ENCODE measurements at regions not wholly inside any gene's neighbourhood (a gene's known extent, or its start where the extent isn't known, plus 50 kb on each side); places are given as distances from the start of the nearest gene placed in this dataset.

GRCh38 chr3:117880638-117881037 is 1154.0 kb downstream of the IGSF11 start:
- Mint-ChIP-seq H3K27ac (no peak overlapping the region), H3K4me3 (no peak overlapping the region), H3K9me3 (no peaks in the 10 kb centered on the region), H3K27me3 (ENCODE audit: insufficient read depth) (peaks cover 6% of the 10 kb centered on the region), H3K4me1 (peaks cover 21% of the 10 kb centered on the region), H3K36me3 (ENCODE audit: low read depth) (no peaks in the 10 kb centered on the region)
- Histone ChIP-seq H3K4me1 (ENCODE audit: control insufficient read depth, insufficient read depth, low read length) (peaks cover 3% of the 10 kb centered on the region), H3K9me3 (ENCODE audit: control insufficient read depth, low read length) (peaks cover 4% of the 10 kb centered on the region), H3K36me3 (ENCODE audit: control insufficient read depth, insufficient read depth, low read length) (no peaks in the 10 kb centered on the region), H3K9ac (ENCODE audit: extremely low read depth, low read length, poor library complexity, severe bottlenecking) (no peak overlapping the region), H3K27me3 (ENCODE audit: control insufficient read depth, insufficient read depth, low read length, poor library complexity, severe bottlenecking) (peaks cover 9% of the 10 kb centered on the region), H3K4me3 (ENCODE audit: low read length) (no peak overlapping the region), H3K27ac (ENCODE audit: low read depth, low read length) (no peak overlapping the region)
- TF ChIP-seq CTCF (conservative IDR thresholded peaks at IDR 0.05): no peak
- DNase-seq: no peak
- WGBS, 2 experiments (ENCODE audit: insufficient coverage in 1 of 2, insufficient read length in 1 of 2): 91 to 100% methylated on average over 2 of the region's 2 CpGs

- H3K27ac ChIP-seq (ENCODE audit: low read depth, low read length): no peak overlapping the region
- no peaks in the 10 kb centered on the region for H3K36me3 Mint-ChIP-seq (ENCODE audit: low read depth)
- H3K4me3 Mint-ChIP-seq: no peak overlapping the region
- no peaks in the 10 kb centered on the region for H3K9me3 Mint-ChIP-seq
- no peak for DNase-seq
- H3K27me3 ChIP-seq (ENCODE audit: control insufficient read depth, insufficient read depth, low read length, poor library complexity, severe bottlenecking): peaks cover 9% of the 10 kb centered on the region
- peaks cover 3% of the 10 kb centered on the region for H3K4me1 ChIP-seq (ENCODE audit: control insufficient read depth, insufficient read depth, low read length)
- no peaks in the 10 kb centered on the region for H3K36me3 ChIP-seq (ENCODE audit: control insufficient read depth, insufficient read depth, low read length)
- 93 to 100% methylated on average over 1 to 2 of the region's 2 CpGs for WGBS, 2 experiments (ENCODE audit: insufficient coverage in 1 of 2, insufficient read length in 1 of 2)
- peaks cover 18% of the 10 kb centered on the region for H3K4me1 Mint-ChIP-seq
- no peak overlapping the region for H3K27ac Mint-ChIP-seq
- H3K9me3 ChIP-seq (ENCODE audit: control insufficient read depth, low read length): peaks cover 4% of the 10 kb centered on the region
- H3K27me3 Mint-ChIP-seq (ENCODE audit: insufficient read depth): peaks cover 6% of the 10 kb centered on the region
- H3K4me3 ChIP-seq (ENCODE audit: low read length): no peak overlapping the region
- TF ChIP-seq CTCF (conservative IDR thresholded peaks at IDR 0.05): no peak
- no peak overlapping the region for H3K9ac ChIP-seq (ENCODE audit: extremely low read depth, low read length, poor library complexity, severe bottlenecking)
These were observed 1153.4 kb downstream of the IGSF11 start for GRCh38 chr3:117881210-117881609.

- H3K36me3 Mint-ChIP-seq (ENCODE audit: low read depth): no peaks in the 10 kb centered on the region
- WGBS, 2 experiments (ENCODE audit: insufficient coverage in 1 of 2, insufficient read length in 1 of 2): 75 to 91% methylated on average over 3 to 5 of the region's 5 CpGs
- Histone ChIP-seq H3K36me3 (ENCODE audit: control insufficient read depth, insufficient read depth, low read length) (no peaks in the 10 kb centered on the region), H3K4me1 (ENCODE audit: control insufficient read depth, insufficient read depth, low read length) (peaks cover 7% of the 10 kb centered on the region), H3K9ac (ENCODE audit: extremely low read depth, low read length, poor library complexity, severe bottlenecking) (no peak overlapping the region), H3K9me3 (ENCODE audit: control insufficient read depth, low read length) (no peaks in the 10 kb centered on the region), H3K27ac (ENCODE audit: low read depth, low read length) (peak overlapping the region; percentile 42), H3K4me3 (ENCODE audit: low read length) (no peak overlapping the region), H3K27me3 (ENCODE audit: control insufficient read depth, insufficient read depth, low read length, poor library complexity, severe bottlenecking) (no peaks in the 10 kb centered on the region)
- DNase-seq: no peak
- H3K4me1 Mint-ChIP-seq: peaks cover 33% of the 10 kb centered on the region
- peaks cover 3% of the 10 kb centered on the region for H3K27me3 Mint-ChIP-seq (ENCODE audit: insufficient read depth)
- TF ChIP-seq CTCF (conservative IDR thresholded peaks at IDR 0.05): no peak
- no peak overlapping the region for H3K4me3 Mint-ChIP-seq
- H3K27ac Mint-ChIP-seq: no peak overlapping the region
- H3K9me3 Mint-ChIP-seq: no peaks in the 10 kb centered on the region
These were observed 1149.6 kb downstream of the IGSF11 start for GRCh38 chr3:117885011-117885441.

Data from endodermal cell (in vitro differentiated cells).